CD4-positive, alpha-beta memory T cell (primary cell): ENCODE measurements at regions not wholly inside any gene's neighbourhood (a gene's known extent, or its start where the extent isn't known, plus 50 kb on each side); places are given as distances from the start of the nearest gene placed in this dataset.

Source experiments
- CTCF ChIA-PET: fragments of 350-600 bp; sonication (Branson Sonifier 250); formaldehyde crosslinking; loops from one replicate; lab custom pipeline; 2021; ENCODE audit warnings: inconsistent platforms; ENCODE audit not compliant: partially characterized antibody; lab: Charles Lee
- POLR2A ChIA-PET: fragments of 350-600 bp; sonication (Branson Sonifier 250); formaldehyde crosslinking; loops from one replicate; lab custom pipeline; 2021; ENCODE audit not compliant: partially characterized antibody; lab: Charles Lee
- DNase-seq, 5 donors: peaks; one replicate each; pipeline versions ENCODE4 v3.0.0 to v3.0.0-alpha.2; 2020 to 2022; ENCODE audit warnings: mixed read lengths in 1 of 5
- H3K27ac ChIP-seq: one replicate; pipeline ENCODE4 v1.7.0; 2013; ENCODE audit warnings: low read depth, low read length
- H3K27me3 ChIP-seq: 2 replicates; pipeline ENCODE4 v1.7.0; 2013; ENCODE audit warnings: mild to moderate bottlenecking, low read length, moderate library complexity; ENCODE audit not compliant: insufficient read depth
- H3K36me3 ChIP-seq: 2 replicates; pipeline ENCODE4 v1.7.0; 2013; ENCODE audit warnings: mild to moderate bottlenecking, low read length, moderate library complexity; ENCODE audit not compliant: insufficient read depth
- H3K4me1 ChIP-seq: 2 replicates; pipeline ENCODE4 v1.7.0; 2013; ENCODE audit warnings: mild to moderate bottlenecking, low read length, moderate library complexity; ENCODE audit not compliant: insufficient read depth
- H3K4me3 ChIP-seq, 2 donors: one replicate each; pipeline ENCODE4 v1.7.0; 2013; ENCODE audit warnings: low read length in 2 of 2, mild to moderate bottlenecking in 1 of 2
- H3K9me3 ChIP-seq, 2 donors: one replicate each; pipeline ENCODE4 v1.7.0; 2013; ENCODE audit warnings: low read length in 2 of 2, control low read depth in 1 of 2; ENCODE audit not compliant: control insufficient read depth in 1 of 2
- H3K27ac Mint-ChIP-seq, 7 donors: one replicate each; pipeline ENCODE4 v1.8.0; 2020 to 2021; ENCODE audit warnings: mixed read lengths in 7 of 7, mild to moderate bottlenecking in 6 of 7, inconsistent platforms in 3 of 7, moderate library complexity in 3 of 7
- H3K27me3 Mint-ChIP-seq, 2 donors: one replicate each; pipeline ENCODE4 v1.8.0; 2020 to 2021; ENCODE audit warnings: mixed read lengths in 2 of 2
- H3K36me3 Mint-ChIP-seq, 2 donors: one replicate each; pipeline ENCODE4 v1.8.0; 2020 to 2021; ENCODE audit warnings: mixed read lengths in 2 of 2, inconsistent platforms in 1 of 2, mild to moderate bottlenecking in 1 of 2
- H3K4me1 Mint-ChIP-seq, 4 donors: one replicate each; pipeline ENCODE4 v1.8.0; 2020 to 2021; ENCODE audit warnings: mixed read lengths in 4 of 4, mild to moderate bottlenecking in 1 of 4
- H3K4me3 Mint-ChIP-seq, 8 donors: one replicate each; pipeline ENCODE4 v1.8.0; 2020 to 2021; ENCODE audit warnings: mixed read lengths in 8 of 8, mild to moderate bottlenecking in 7 of 8, moderate library complexity in 6 of 8, inconsistent platforms in 3 of 8
- H3K9me3 Mint-ChIP-seq, 8 donors: one replicate each; pipeline ENCODE4 v1.8.0; 2020 to 2021; ENCODE audit warnings: mixed read lengths in 8 of 8, mild to moderate bottlenecking in 5 of 8, inconsistent platforms in 3 of 8, moderate library complexity in 1 of 8
- intact Hi-C: fragments of 100-400 bp; cut with micrococcal nuclease; formaldehyde crosslinking; loops from one replicate; pipeline ENCODE4 v1.15.1; 2023

GRCh38 chr12:3980504-3981272 is 107.5 kb upstream of the PARP11 start:
- no peaks in the 10 kb centered on the region for H3K9me3 ChIP-seq
- CTCF ChIA-PET = interaction anchor here (1.0 to 1.9 kb wide), 2 partner anchors 11 to 12 kb away, joined by 3 to 5 read pairs; no protein-coding TSS in a partner anchor
- DNase-seq = no peak
- POLR2A ChIA-PET = no interaction called here
- no peaks in the 10 kb centered on the region for H3K36me3 ChIP-seq
- H3K4me3 ChIP-seq = no peak overlapping the region
- H3K4me1 Mint-ChIP-seq = peaks cover 11 to 19% (median 16%) of the 10 kb centered on the region in 4 donors
- H3K27ac Mint-ChIP-seq = no peak overlapping the region
- no peak overlapping the region for H3K4me3 Mint-ChIP-seq
- no peaks in the 10 kb centered on the region for H3K27me3 Mint-ChIP-seq
- peaks cover 15% of the 10 kb centered on the region for H3K4me1 ChIP-seq
- H3K27ac ChIP-seq = no peak overlapping the region
- no peaks in the 10 kb centered on the region for H3K27me3 ChIP-seq
- peaks cover 0 to 3% of the 10 kb centered on the region in 2 donors for H3K36me3 Mint-ChIP-seq
- intact Hi-C loops = no loop called here
- peaks cover 0 to 6% (median 1%) of the 10 kb centered on the region in 8 donors for H3K9me3 Mint-ChIP-seq

GRCh38 chr12:3977621-3978020 is 104.4 kb upstream of the PARP11 start:
- Histone ChIP-seq H3K4me1 (peaks cover 46% of the 10 kb centered on the region), H3K4me3 (no peak overlapping the region), H3K27ac (no peak overlapping the region), H3K9me3 (no peaks in the 10 kb centered on the region), H3K27me3 (no peaks in the 10 kb centered on the region), H3K36me3 (no peaks in the 10 kb centered on the region)
- H3K36me3 Mint-ChIP-seq = peaks cover 0 to 3% of the 10 kb centered on the region in 2 donors
- no peak overlapping the region for H3K4me3 Mint-ChIP-seq
- intact Hi-C loops = no loop called here
- DNase-seq = no peak
- H3K27ac Mint-ChIP-seq = peak overlapping the region in 2 of 7 donors; percentile 25 to 78
- POLR2A ChIA-PET = interaction anchor here (0.6 to 2.1 kb wide), 2 partner anchors 11 to 136 kb away, joined by 3 to 7 read pairs; no protein-coding TSS in a partner anchor
- H3K9me3 Mint-ChIP-seq = peaks cover 0 to 5% (median 0%) of the 10 kb centered on the region in 8 donors
- no peaks in the 10 kb centered on the region for H3K27me3 Mint-ChIP-seq
- CTCF ChIA-PET = interaction anchor here (1.2 kb wide), 2 partner anchors 15 to 84 kb away, joined by 3 to 5 read pairs; no protein-coding TSS in a partner anchor
- H3K4me1 Mint-ChIP-seq = peaks cover 36 to 49% (median 42%) of the 10 kb centered on the region in 4 donors

GRCh38 chr12:3976351-3976938 is 103.2 kb upstream of the PARP11 start:
- Histone ChIP-seq H3K4me3 (no peak overlapping the region), H3K27me3 (no peaks in the 10 kb centered on the region), H3K27ac (no peak overlapping the region), H3K4me1 (peaks cover 57% of the 10 kb centered on the region), H3K9me3 (no peaks in the 10 kb centered on the region), H3K36me3 (no peaks in the 10 kb centered on the region)
- intact Hi-C loops = no loop called here
- ChIA-PET POLR2A (interaction anchor here (1.5 to 2.1 kb wide), 3 partner anchors 12 to 295 kb away, joined by 3 to 7 read pairs (median 5); no protein-coding TSS in a partner anchor), CTCF (interaction anchor here (1.6 to 6.9 kb wide), 6 partner anchors 12 to 91 kb away, joined by 4 to 59 read pairs (median 22); no protein-coding TSS in a partner anchor)
- H3K4me3 Mint-ChIP-seq = peak overlapping the region in 2 of 8 donors; percentile 7 to 20
- no peak for DNase-seq
- H3K4me1 Mint-ChIP-seq = peaks cover 39 to 58% (median 47%) of the 10 kb centered on the region in 4 donors
- no peaks in the 10 kb centered on the region for H3K27me3 Mint-ChIP-seq
- H3K27ac Mint-ChIP-seq = peak overlapping the region in 6 of 7 donors; percentile 38 to 89 (median 75)
- peaks cover 0 to 3% of the 10 kb centered on the region in 2 donors for H3K36me3 Mint-ChIP-seq
- H3K9me3 Mint-ChIP-seq = no peaks in the 10 kb centered on the region

GRCh38 chr12:3975652-3976051 is 102.5 kb upstream of the PARP11 start:
- H3K9me3 ChIP-seq = no peaks in the 10 kb centered on the region
- H3K27me3 ChIP-seq = no peaks in the 10 kb centered on the region
- H3K27ac ChIP-seq = no peak overlapping the region
- H3K27ac Mint-ChIP-seq = peak overlapping the region; percentile 52 to 89 (median 70)
- peaks cover 39 to 64% (median 51%) of the 10 kb centered on the region in 4 donors for H3K4me1 Mint-ChIP-seq
- no peak for DNase-seq
- no peaks in the 10 kb centered on the region for H3K9me3 Mint-ChIP-seq
- H3K36me3 ChIP-seq = no peaks in the 10 kb centered on the region
- ChIA-PET CTCF (interaction anchor here (1.6 to 6.9 kb wide), 6 partner anchors 13 to 90 kb away, joined by 4 to 59 read pairs (median 22); no protein-coding TSS in a partner anchor), POLR2A (interaction anchor here (0.6 to 2.1 kb wide), 4 partner anchors 13 to 296 kb away, joined by 3 to 5 read pairs (median 4); no protein-coding TSS in a partner anchor)
- no peaks in the 10 kb centered on the region for H3K27me3 Mint-ChIP-seq
- H3K36me3 Mint-ChIP-seq = peaks cover 0 to 3% of the 10 kb centered on the region in 2 donors
- H3K4me3 Mint-ChIP-seq = peak overlapping the region in 3 of 8 donors; percentile 7 to 55 (median 21)
- H3K4me3 ChIP-seq = no peak overlapping the region
- peaks cover 57% of the 10 kb centered on the region for H3K4me1 ChIP-seq
- intact Hi-C loops = loop anchor here (2.0 kb wide), 1 partner anchor 13 kb away; no protein-coding TSS in a partner anchor

- DNase-seq = no peak
- Mint-ChIP-seq H3K9me3 (no peaks in the 10 kb centered on the region), H3K36me3 (peaks cover 0 to 3% of the 10 kb centered on the region in 2 donors), H3K27ac (peak overlapping the region; percentile 75 to 93 (median 90)), H3K4me1 (peaks cover 39 to 64% (median 51%) of the 10 kb centered on the region in 4 donors), H3K27me3 (no peaks in the 10 kb centered on the region), H3K4me3 (peak overlapping the region in 6 of 8 donors; percentile 17 to 83 (median 64))
- Histone ChIP-seq H3K9me3 (no peaks in the 10 kb centered on the region), H3K4me1 (peaks cover 57% of the 10 kb centered on the region), H3K27ac (peak overlapping the region; percentile 43), H3K36me3 (no peaks in the 10 kb centered on the region), H3K4me3 (no peak overlapping the region), H3K27me3 (no peaks in the 10 kb centered on the region)
- intact Hi-C loops = loop anchor here (2.0 kb wide), 1 partner anchor 14 kb away; no protein-coding TSS in a partner anchor
- ChIA-PET CTCF (interaction anchor here (1.2 to 6.9 kb wide), 7 partner anchors 8 to 89 kb away, joined by 3 to 59 read pairs (median 20); no protein-coding TSS in a partner anchor), POLR2A (interaction anchor here (0.7 to 4.0 kb wide), 8 partner anchors 12 to 294 kb away, joined by 3 to 37 read pairs (median 8); no protein-coding TSS in a partner anchor)
Measured at GRCh38 chr12:3974883-3975282, 101.7 kb upstream of the PARP11 start.

- intact Hi-C loops = loop anchor here (2.0 kb wide), 1 partner anchor 15 kb away; no protein-coding TSS in a partner anchor
- ChIA-PET POLR2A (interaction anchor here (0.6 to 4.0 kb wide), 17 partner anchors 10 to 303 kb away, joined by 3 to 37 read pairs (median 4); no protein-coding TSS in a partner anchor), CTCF (interaction anchor here (0.9 to 6.9 kb wide), 10 partner anchors 9 to 303 kb away, joined by 3 to 59 read pairs (median 4); no protein-coding TSS in a partner anchor)
- H3K4me3 Mint-ChIP-seq = peak overlapping the region; percentile 5 to 83 (median 74)
- Histone ChIP-seq H3K27me3 (no peaks in the 10 kb centered on the region), H3K9me3 (no peaks in the 10 kb centered on the region), H3K36me3 (no peaks in the 10 kb centered on the region), H3K4me1 (peaks cover 57% of the 10 kb centered on the region), H3K4me3 (peak overlapping the region in 1 of 2 donors; percentile 8), H3K27ac (peak overlapping the region; percentile 43)
- peaks cover 0 to 3% of the 10 kb centered on the region in 2 donors for H3K36me3 Mint-ChIP-seq
- DNase-seq = peak in 3 of 5 donors; percentile 20 to 46 (median 21)
- H3K27me3 Mint-ChIP-seq = no peaks in the 10 kb centered on the region
- H3K27ac Mint-ChIP-seq = peak overlapping the region; percentile 75 to 93 (median 90)
- H3K9me3 Mint-ChIP-seq = no peaks in the 10 kb centered on the region
- peaks cover 39 to 64% (median 51%) of the 10 kb centered on the region in 4 donors for H3K4me1 Mint-ChIP-seq
Measured at GRCh38 chr12:3973973-3974644, 100.9 kb upstream of the PARP11 start.
